HL-60 (cell line): ENCODE measurements at regions not wholly inside any gene's neighbourhood (a gene's known extent, or its start where the extent isn't known, plus 50 kb on each side); places are given as distances from the start of the nearest gene placed in this dataset.

ENCODE experiments used
- DNase-seq, 2 experiments: peaks; one replicate each; pipeline ENCODE4 v3.0.0-alpha.2; 2010 to 2020; ENCODE audit warnings: low read depth in 1 of 2, low spot score in 1 of 2
- H3K27ac ChIP-seq: fragments of 250-450 bp; sonication (Bioruptor Pico); replicated peaks from 2 replicates; pipeline ENCODE4 v1.5.1; 2020; ENCODE audit warnings: mild to moderate bottlenecking, moderate library complexity
- H3K27me3 ChIP-seq: fragments of 250-450 bp; sonication (Bioruptor Pico); 2 replicates; pipeline ENCODE4 v1.5.1; 2021; ENCODE audit warnings: mild to moderate bottlenecking, moderate library complexity; ENCODE audit not compliant: insufficient read depth, poor library complexity, severe bottlenecking
- H3K4me3 ChIP-seq: replicated peaks from 2 replicates; pipeline ENCODE4 v1.5.1; 2011; ENCODE audit warnings: mild to moderate bottlenecking, control low read depth, low read length; ENCODE audit not compliant: insufficient read depth
- GABPA ChIP-seq: IDR thresholded peaks from 2 replicates; pipeline ENCODE4 v1.6.1; 2012; ENCODE audit warnings: low read depth
- POLR2AphosphoS5 ChIP-seq: IDR thresholded peaks from 2 replicates; pipeline ENCODE4 v1.6.1; 2012; ENCODE audit warnings: low read depth
- REST ChIP-seq: IDR thresholded peaks from 2 replicates; pipeline ENCODE4 v1.6.1; 2012; ENCODE audit warnings: low read depth; ENCODE audit not compliant: insufficient replicate concordance
- SPI1 ChIP-seq: IDR thresholded peaks from 2 replicates; pipeline ENCODE4 v1.6.1; 2012; ENCODE audit warnings: low read depth, mild to moderate bottlenecking, borderline replicate concordance
- TF ChIP-seq, protein P1 (sequence below): IDR thresholded peaks from one replicate; pipeline ENCODE4 v1.5.1; 2011; ENCODE audit warnings: low read length, control low read depth, inconsistent platforms; ENCODE audit not compliant: insufficient read depth

DNA sequence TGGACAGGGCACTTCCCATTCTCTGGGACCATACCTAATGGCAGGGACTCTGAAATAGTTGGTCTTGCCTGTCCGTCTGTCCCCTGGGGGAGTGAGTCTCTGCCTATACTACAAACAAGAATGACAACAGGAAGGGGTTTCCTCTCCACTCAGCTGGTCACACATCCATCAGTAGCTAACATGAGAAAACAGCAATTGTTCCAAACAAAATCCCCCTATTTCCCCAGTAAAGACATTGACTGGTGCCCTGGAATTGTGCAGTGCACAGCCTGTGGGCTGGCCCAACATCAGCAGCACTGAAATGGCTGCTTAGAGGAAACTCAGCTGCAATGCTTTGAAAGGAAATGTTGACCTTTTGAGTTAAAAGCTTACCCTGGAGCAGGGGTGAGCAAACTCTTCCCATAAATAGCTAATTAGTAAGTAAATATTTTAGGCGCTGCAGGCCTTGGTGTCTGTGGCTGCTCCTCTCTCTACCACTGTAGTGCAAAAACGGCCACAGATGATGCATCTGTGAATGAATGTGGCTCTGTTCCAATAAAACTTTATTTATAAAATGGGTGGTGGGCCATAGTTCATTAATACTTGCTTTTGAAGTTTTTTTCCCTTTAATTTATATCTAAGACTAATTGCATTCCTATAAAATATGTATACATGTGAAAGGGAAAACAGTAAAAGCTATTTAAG is 174.3 kb downstream of the KLF13 start:
- H3K27ac ChIP-seq: no peak overlapping the region
- H3K27me3 ChIP-seq: no peaks in the 10 kb centered on the region
- no peak overlapping the region for H3K4me3 ChIP-seq
- DNase-seq: no peak
- TF ChIP-seq, protein P1, sequence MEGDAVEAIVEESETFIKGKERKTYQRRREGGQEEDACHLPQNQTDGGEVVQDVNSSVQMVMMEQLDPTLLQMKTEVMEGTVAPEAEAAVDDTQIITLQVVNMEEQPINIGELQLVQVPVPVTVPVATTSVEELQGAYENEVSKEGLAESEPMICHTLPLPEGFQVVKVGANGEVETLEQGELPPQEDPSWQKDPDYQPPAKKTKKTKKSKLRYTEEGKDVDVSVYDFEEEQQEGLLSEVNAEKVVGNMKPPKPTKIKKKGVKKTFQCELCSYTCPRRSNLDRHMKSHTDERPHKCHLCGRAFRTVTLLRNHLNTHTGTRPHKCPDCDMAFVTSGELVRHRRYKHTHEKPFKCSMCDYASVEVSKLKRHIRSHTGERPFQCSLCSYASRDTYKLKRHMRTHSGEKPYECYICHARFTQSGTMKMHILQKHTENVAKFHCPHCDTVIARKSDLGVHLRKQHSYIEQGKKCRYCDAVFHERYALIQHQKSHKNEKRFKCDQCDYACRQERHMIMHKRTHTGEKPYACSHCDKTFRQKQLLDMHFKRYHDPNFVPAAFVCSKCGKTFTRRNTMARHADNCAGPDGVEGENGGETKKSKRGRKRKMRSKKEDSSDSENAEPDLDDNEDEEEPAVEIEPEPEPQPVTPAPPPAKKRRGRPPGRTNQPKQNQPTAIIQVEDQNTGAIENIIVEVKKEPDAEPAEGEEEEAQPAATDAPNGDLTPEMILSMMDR: no peak
- TF ChIP-seq REST (no peak), POLR2AphosphoS5 (no peak), GABPA (no peak), SPI1 (no peak)

- Histone ChIP-seq H3K27ac (no peak overlapping the region), H3K4me3 (no peak overlapping the region), H3K27me3 (peaks cover 4% of the 10 kb centered on the region)
- no peak for TF ChIP-seq GABPA
- TF ChIP-seq REST: no peak
- TF ChIP-seq, protein P1: no peak
- TF ChIP-seq SPI1: no peak
- TF ChIP-seq POLR2AphosphoS5: no peak
- no peak for DNase-seq
Observed at GRCh38 chr15:31501536-31502157, 175.0 kb downstream of the KLF13 start.

DNA sequence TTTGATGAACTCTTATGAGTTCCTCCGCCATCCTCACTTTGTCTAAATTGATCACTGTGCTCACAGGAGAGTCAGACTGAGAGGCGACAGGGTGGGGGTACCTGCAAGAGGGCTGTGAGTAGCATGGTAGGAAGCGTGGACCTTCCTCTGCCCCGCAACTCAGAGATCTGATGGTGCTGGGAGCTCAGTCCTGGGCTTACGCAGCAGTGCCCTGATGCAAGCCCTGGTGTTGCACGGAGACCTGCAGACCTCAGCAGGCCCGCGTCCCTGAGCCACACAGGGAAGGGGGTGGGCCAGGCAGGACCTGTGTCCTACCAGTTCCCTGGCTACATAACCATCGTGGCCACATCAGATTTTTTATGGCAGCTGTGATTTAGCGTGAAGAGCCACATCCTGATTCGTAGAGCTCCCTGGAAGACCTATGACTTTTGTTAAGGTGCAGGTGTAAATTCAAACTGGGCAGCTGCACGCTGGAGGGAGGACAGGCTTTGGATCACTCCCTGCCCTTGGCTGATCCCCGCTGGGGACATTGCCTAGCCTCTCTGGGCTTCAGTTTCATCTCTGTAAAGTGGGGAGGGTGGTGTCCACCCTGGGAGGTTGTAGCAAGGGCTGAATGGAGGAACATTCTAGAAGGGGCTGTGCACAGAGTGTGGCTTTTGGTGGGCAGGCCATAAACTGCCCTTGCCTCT is 176.1 kb downstream of the KLF13 start:
- Histone ChIP-seq H3K4me3 (no peak overlapping the region), H3K27ac (no peak overlapping the region), H3K27me3 (peaks cover 8% of the 10 kb centered on the region)
- no peak for DNase-seq
- TF ChIP-seq POLR2AphosphoS5: no peak

GRCh38 chr15:31503256-31503655 is 176.6 kb downstream of the KLF13 start:
- no peak overlapping the region for H3K27ac ChIP-seq
- no peak for DNase-seq
- H3K27me3 ChIP-seq: peaks cover 10% of the 10 kb centered on the region
- TF ChIP-seq REST (no peak), GABPA (no peak), SPI1 (no peak), POLR2AphosphoS5 (no peak)
- TF ChIP-seq, protein P1: no peak
- H3K4me3 ChIP-seq: no peak overlapping the region
